ENCODE measurements at regions not wholly inside any gene's neighbourhood (a gene's known extent, or its start where the extent isn't known, plus 50 kb on each side); places are given as distances from the start of the nearest gene placed in this dataset.

- Histone ChIP-seq H3K4me3 (no peak overlapping the region), H3K4me1 (no peaks in the 10 kb centered on the region), H3K27ac (no peak overlapping the region), H3K27me3 (no peaks in the 10 kb centered on the region), H3K9me3 (no peaks in the 10 kb centered on the region), H3K36me3 (no peaks in the 10 kb centered on the region), H3K9ac (ENCODE audit: low read depth in 2 of 2, low read length in 2 of 2) (no peak overlapping the region)
- no peak for DNase-seq
- TF ChIP-seq CTCF (IDR thresholded peaks at IDR 0.05) = no peak
- intact Hi-C loops (cut with DNase I) = no loop called here
Measured at GRCh38 chr11:41989823-41990380, 530.5 kb upstream of the LRRC4C start.

GRCh38 chr11:41996533-41996932, 537.1 kb upstream of the LRRC4C start:
- intact Hi-C loops (cut with DNase I) = no loop called here
- Histone ChIP-seq H3K27me3 (no peaks in the 10 kb centered on the region), H3K9ac (ENCODE audit: low read depth in 2 of 2, low read length in 2 of 2) (no peak overlapping the region), H3K4me1 (no peaks in the 10 kb centered on the region), H3K27ac (no peak overlapping the region), H3K4me3 (no peak overlapping the region), H3K36me3 (no peaks in the 10 kb centered on the region), H3K9me3 (no peaks in the 10 kb centered on the region)
- TF ChIP-seq CTCF (IDR thresholded peaks at IDR 0.05) = no peak
- no peak for DNase-seq

GRCh38 chr11:41997844-41998401, 538.5 kb upstream of the LRRC4C start:
- Histone ChIP-seq H3K27ac (no peak overlapping the region), H3K9me3 (no peaks in the 10 kb centered on the region), H3K4me3 (no peak overlapping the region), H3K4me1 (no peaks in the 10 kb centered on the region), H3K36me3 (no peaks in the 10 kb centered on the region), H3K9ac (ENCODE audit: low read depth in 2 of 2, low read length in 2 of 2) (no peak overlapping the region), H3K27me3 (no peaks in the 10 kb centered on the region)
- no peak for TF ChIP-seq CTCF (IDR thresholded peaks at IDR 0.05)
- intact Hi-C loops (cut with DNase I) = no loop called here
- DNase-seq = no peak

GRCh38 chr11:41999066-41999465, 539.6 kb upstream of the LRRC4C start:
- no peaks in the 10 kb centered on the region for H3K4me1 ChIP-seq
- no peak for TF ChIP-seq CTCF (IDR thresholded peaks at IDR 0.05)
- no peaks in the 10 kb centered on the region for H3K9me3 ChIP-seq
- no peak overlapping the region for H3K27ac ChIP-seq
- no peaks in the 10 kb centered on the region for H3K27me3 ChIP-seq
- no peak overlapping the region for H3K9ac ChIP-seq (ENCODE audit: low read depth in 2 of 2, low read length in 2 of 2)
- no peak overlapping the region for H3K4me3 ChIP-seq
- no peaks in the 10 kb centered on the region for H3K36me3 ChIP-seq
- intact Hi-C loops (cut with DNase I) = no loop called here
- no peak for DNase-seq

GRCh38 chr11:42003801-42004200, 544.3 kb upstream of the LRRC4C start:
- Histone ChIP-seq H3K4me1 (no peaks in the 10 kb centered on the region), H3K9ac (ENCODE audit: low read depth in 2 of 2, low read length in 2 of 2) (no peak overlapping the region), H3K9me3 (no peaks in the 10 kb centered on the region), H3K4me3 (no peak overlapping the region), H3K27ac (no peak overlapping the region), H3K36me3 (no peaks in the 10 kb centered on the region), H3K27me3 (no peaks in the 10 kb centered on the region)
- TF ChIP-seq CTCF (IDR thresholded peaks at IDR 0.05) = no peak
- intact Hi-C loops (cut with DNase I) = no loop called here
- DNase-seq = no peak
